Right lobe of liver (tissue), 4 donors: ENCODE measurements at regions not wholly inside any gene's neighbourhood (a gene's known extent, or its start where the extent isn't known, plus 50 kb on each side); places are given as distances from the start of the nearest gene placed in this dataset.

ENCODE experiments used
- CTCF ChIP-seq, 4 donors: fragments of 200-600 bp in 3 of 4; fragments of 450-650 bp in 1 of 4; IDR thresholded peaks; one replicate each; pipeline versions ENCODE4 v1.5.1 to v1.8.0; 2016 to 2022; ENCODE audit warnings: antibody characterized with exemption in 4 of 4, mild to moderate bottlenecking in 2 of 4
- POLR2A ChIP-seq: fragments of 450-650 bp; IDR thresholded peaks from one replicate; pipeline ENCODE4 v1.6.1; 2017; ENCODE audit warnings: antibody characterized with exemption, mild to moderate bottlenecking
- donor health status: DM: no; HTN: no; CAD: no.
- donor health status: DM: no; HTN: no; CAD: no.
- donor health status: DM: no; HTN: yes; CAD: no.

- TF ChIP-seq POLR2A (no peak), CTCF (IDR thresholded peaks at IDR 0.05) (no peak)
Observed at GRCh38 chr11:112459001-112459400, 198.3 kb upstream of the PLET1 start.
